Brain microvascular endothelial cell (primary cell): ENCODE measurements at regions not wholly inside any gene's neighbourhood (a gene's known extent, or its start where the extent isn't known, plus 50 kb on each side); places are given as distances from the start of the nearest gene placed in this dataset.
"Not testable (repeated sequence)": the region's sequence is repeated elsewhere in the genome, so short reads cannot be mapped to it uniquely, and the experiment has no call there.

Experiments used
- DNase-seq: peaks from one replicate; pipeline ENCODE4 v3.0.0-alpha.2; 2020
- H3K27ac ChIP-seq: fragments of 250-450 bp; sonication (Bioruptor Pico); 2 replicates; pipeline ENCODE4 v1.5.1; 2020; ENCODE audit warnings: mild to moderate bottlenecking, moderate library complexity
- H3K27me3 ChIP-seq: fragments of 250-450 bp; sonication (Bioruptor Pico); replicated peaks from 2 replicates; pipeline ENCODE4 v1.5.1; 2020; ENCODE audit warnings: mild to moderate bottlenecking
- H3K36me3 ChIP-seq: fragments of 250-450 bp; sonication (Bioruptor Pico); replicated peaks from 2 replicates; pipeline ENCODE4 v1.5.1; 2020; ENCODE audit warnings: mild to moderate bottlenecking
- H3K4me3 ChIP-seq: 2 replicates; pipeline ENCODE4 v1.5.1; 2011; ENCODE audit warnings: low read depth, mild to moderate bottlenecking, control low read depth, low read length, moderate library complexity
- in situ Hi-C: cut with HindIII; loops from 2 replicates; pipeline ENCODE4 v1.10.0; 2017; ENCODE audit warnings: low sequenced_read_pairs, low pct_ligation_motif_present
- TF ChIP-seq, protein P1 (sequence below): IDR thresholded peaks from 2 replicates; pipeline ENCODE4 v1.5.1; 2011; ENCODE audit warnings: low read depth, mild to moderate bottlenecking, moderate library complexity, low read length, control low read depth, inconsistent platforms; ENCODE audit errors: missing control alignments

DNA sequence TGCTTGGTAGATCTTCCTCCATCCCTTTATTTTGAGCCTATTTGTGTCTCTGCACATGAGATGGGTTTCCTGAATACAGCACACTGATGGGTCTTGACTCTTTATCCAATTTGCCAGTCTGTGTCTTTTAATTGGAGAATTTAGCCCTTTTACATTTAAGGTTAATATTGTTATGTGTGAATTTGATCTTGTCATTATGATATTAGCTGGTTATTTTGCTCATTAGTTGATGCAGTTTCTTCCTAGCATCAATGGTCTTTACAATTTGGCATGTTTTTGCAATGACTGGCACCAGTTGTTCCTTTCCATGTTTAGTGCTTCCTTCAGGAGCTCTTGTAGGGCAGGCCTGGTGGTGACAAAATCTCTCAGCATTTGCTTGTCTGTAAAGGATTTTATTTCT lies 72.4 kb downstream of the HNRNPD start:
- H3K36me3 ChIP-seq, in situ Hi-C loops, H3K27me3 ChIP-seq, H3K27ac ChIP-seq, DNase-seq, H3K4me3 ChIP-seq: not testable (repeated sequence)

GRCh38 chr4:82293304-82293703 lies 80.5 kb downstream of the HNRNPD start:
- no peak for DNase-seq
- no peak overlapping the region for H3K27ac ChIP-seq
- H3K27me3 ChIP-seq = no peaks in the 10 kb centered on the region
- H3K4me3 ChIP-seq = no peak overlapping the region
- H3K36me3 ChIP-seq = no peaks in the 10 kb centered on the region
- in situ Hi-C loops = no loop called here
- TF ChIP-seq, protein P1, sequence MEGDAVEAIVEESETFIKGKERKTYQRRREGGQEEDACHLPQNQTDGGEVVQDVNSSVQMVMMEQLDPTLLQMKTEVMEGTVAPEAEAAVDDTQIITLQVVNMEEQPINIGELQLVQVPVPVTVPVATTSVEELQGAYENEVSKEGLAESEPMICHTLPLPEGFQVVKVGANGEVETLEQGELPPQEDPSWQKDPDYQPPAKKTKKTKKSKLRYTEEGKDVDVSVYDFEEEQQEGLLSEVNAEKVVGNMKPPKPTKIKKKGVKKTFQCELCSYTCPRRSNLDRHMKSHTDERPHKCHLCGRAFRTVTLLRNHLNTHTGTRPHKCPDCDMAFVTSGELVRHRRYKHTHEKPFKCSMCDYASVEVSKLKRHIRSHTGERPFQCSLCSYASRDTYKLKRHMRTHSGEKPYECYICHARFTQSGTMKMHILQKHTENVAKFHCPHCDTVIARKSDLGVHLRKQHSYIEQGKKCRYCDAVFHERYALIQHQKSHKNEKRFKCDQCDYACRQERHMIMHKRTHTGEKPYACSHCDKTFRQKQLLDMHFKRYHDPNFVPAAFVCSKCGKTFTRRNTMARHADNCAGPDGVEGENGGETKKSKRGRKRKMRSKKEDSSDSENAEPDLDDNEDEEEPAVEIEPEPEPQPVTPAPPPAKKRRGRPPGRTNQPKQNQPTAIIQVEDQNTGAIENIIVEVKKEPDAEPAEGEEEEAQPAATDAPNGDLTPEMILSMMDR = no peak

DNA sequence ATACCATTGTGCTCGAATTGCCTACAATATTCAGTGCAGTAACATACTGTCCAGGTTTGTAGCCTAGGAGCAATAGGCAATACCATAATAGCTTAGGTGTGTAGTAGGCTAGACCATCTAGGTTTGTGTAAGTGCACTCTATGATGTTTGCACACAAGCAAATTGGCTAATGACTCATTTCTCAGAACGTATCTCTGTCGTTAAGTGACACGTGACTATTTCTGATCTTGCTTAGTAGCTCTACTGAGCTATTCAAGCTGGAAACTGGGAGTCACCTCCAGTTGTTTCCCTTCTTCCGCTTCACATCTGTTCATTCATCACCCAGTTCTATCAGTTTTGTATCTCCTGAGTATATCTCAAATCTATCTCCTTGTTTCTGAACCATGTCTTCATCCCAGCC lies 86.1 kb downstream of the HNRNPD start:
- DNase-seq = no peak

DNA sequence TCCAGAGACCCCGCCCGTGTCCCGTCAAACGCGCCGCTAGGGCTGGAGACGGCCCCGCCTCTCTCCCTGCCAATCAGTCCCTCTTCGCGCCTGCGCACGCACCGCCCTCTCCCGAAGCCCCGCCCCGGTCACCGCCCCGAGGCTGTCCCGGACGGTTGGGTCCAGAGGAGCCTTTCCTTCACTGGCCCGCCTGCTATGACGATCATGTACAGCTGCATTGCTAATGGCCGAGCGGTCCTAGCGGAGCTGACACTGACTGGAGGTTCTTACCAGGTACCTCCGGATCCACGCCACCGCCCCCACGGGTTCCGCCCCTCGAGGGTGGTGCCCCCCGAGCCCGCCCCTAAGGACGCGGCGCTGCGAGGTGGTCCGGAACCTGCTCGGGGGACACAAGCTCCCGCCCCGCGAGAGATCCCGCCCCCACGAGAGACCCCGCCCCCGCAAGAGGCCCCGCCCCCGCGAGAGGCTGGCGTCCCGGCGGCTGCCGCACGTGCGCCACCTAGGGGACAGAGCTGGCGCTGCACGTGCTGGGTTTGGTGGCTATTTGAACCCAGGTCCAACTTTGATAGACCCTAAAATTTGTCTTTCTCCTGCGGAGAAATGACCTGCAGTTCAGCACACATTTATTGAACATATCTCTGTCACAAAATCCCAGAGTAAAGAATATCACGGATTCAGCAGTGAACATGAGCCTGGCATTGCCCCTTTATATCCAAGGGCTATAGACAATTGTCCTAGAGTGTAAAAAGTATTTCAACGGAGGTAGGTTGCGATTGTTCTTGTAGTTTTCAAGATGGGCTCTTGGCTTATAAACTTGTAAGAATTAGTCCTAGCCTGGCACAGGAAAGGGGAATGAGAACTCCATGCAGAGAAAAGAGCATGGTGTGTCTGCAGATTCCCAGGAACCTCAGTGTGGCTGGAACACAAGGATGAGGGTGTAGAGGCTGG lies 88.7 kb downstream of the HNRNPD start:
- Histone ChIP-seq H3K27me3 (no peaks in the 10 kb centered on the region), H3K4me3 (peak overlapping the region; percentile 53), H3K27ac (no peak overlapping the region), H3K36me3 (no peaks in the 10 kb centered on the region)
- peak; percentile 100 for DNase-seq
- TF ChIP-seq, protein P1 = peak; percentile 83
- in situ Hi-C loops = no loop called here

More for the DNA sequence above, 86.1 kb downstream of the HNRNPD start:
- in situ Hi-C loops = no loop called here
- TF ChIP-seq, protein P1 = no peak
- Histone ChIP-seq H3K27ac (no peak overlapping the region), H3K4me3 (no peak overlapping the region), H3K27me3 (no peaks in the 10 kb centered on the region), H3K36me3 (no peaks in the 10 kb centered on the region)

DNA sequence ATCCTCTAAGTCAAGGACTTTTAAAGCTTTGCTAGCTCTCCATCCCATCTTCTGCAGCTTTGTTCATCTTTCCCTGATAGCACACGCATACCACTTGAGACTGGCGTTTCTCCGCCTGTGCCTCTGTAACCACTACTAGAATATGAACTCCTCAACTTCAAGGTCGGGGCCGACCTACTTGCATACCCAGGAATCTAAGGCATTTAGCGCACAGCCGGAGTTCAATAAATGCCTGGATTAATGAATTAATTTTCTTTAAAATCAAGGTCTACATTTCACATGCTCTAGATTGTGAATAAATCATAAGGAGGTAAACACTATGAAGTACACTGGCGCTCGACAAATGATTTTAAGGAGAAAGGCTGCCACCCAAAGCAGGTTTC lies 89.3 kb downstream of the HNRNPD start:
- no peaks in the 10 kb centered on the region for H3K36me3 ChIP-seq
- no peak overlapping the region for H3K27ac ChIP-seq
- DNase-seq = peak; percentile 2
- in situ Hi-C loops = no loop called here
- TF ChIP-seq, protein P1 = no peak
- H3K4me3 ChIP-seq = peak overlapping the region; percentile 53
- H3K27me3 ChIP-seq = no peaks in the 10 kb centered on the region

DNA sequence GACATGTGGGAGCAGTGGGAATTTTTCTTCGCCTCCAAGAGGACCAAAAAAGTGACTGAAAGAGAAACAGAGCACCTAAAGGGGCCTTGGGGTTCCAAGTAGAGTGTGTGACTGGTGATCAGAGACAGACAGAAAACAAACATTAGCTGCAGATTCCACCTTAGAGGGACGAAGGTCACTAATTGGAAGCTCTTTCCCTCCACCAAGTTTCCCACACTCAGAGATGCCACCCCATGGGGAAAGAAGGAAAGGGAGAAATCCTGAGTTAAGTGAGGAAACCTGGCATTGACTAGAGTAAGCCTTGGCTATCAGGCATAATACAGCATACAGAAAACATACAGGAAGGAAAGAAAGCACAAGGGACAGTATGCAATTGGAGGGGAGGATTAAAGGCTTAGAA lies 90.9 kb downstream of the HNRNPD start:
- H3K4me3 ChIP-seq = no peak overlapping the region
- H3K36me3 ChIP-seq = no peaks in the 10 kb centered on the region
- no peaks in the 10 kb centered on the region for H3K27me3 ChIP-seq
- DNase-seq = no peak
- in situ Hi-C loops = no loop called here
- TF ChIP-seq, protein P1 = no peak
- H3K27ac ChIP-seq = no peak overlapping the region

DNA sequence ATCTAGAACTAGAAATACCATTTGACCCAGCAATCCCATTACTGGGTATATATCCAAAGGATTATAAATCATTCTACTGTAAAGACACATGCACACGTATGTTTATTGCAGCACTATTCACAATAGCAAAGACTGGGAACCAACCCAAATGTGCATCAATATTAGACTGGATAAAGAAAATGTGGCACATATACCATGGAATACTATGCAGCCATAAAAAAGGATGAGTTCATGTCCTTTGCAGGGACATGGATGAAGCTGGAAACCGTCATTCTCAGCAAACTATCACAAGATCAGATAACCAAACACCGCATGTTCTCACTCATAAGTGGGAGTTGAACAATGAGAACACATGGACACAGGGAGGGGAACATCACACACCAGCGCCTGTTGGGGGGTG lies 94.2 kb downstream of the HNRNPD start:
- H3K27me3 ChIP-seq, H3K36me3 ChIP-seq, in situ Hi-C loops, H3K27ac ChIP-seq, DNase-seq, H3K4me3 ChIP-seq: not testable (repeated sequence)
